ENCODE measurements at regions not wholly inside any gene's neighbourhood (a gene's known extent, or its start where the extent isn't known, plus 50 kb on each side); places are given as distances from the start of the nearest gene placed in this dataset.
"Not testable (repeated sequence)": the region's sequence is repeated elsewhere in the genome, so short reads cannot be mapped to it uniquely, and the experiment has no call there.

- Histone ChIP-seq H3K36me3 (ENCODE audit: control insufficient read depth in 5 of 5, insufficient read depth in 5 of 5, low read length in 5 of 5) (no peaks in the 10 kb centered on the region), H3K9ac (ENCODE audit: low read length in 5 of 5) (no peak overlapping the region), H3K27me3 (ENCODE audit: control insufficient read depth in 5 of 5, insufficient read depth in 4 of 5, low read length in 5 of 5) (no peaks in the 10 kb centered on the region), H3K27ac (ENCODE audit: low read depth, low read length) (no peak overlapping the region), H3K4me1 (ENCODE audit: control insufficient read depth in 5 of 5, insufficient read depth in 5 of 5, low read length in 5 of 5) (no peaks in the 10 kb centered on the region), H3K9me3 (ENCODE audit: control insufficient read depth in 5 of 5, low read length in 5 of 5) (no peaks in the 10 kb centered on the region), H3K4me3 (ENCODE audit: low read depth in 1 of 5, low read length in 5 of 5) (no peak overlapping the region)
Observed at GRCh38 chr2:146584316-146584715, 1260.5 kb upstream of the ACVR2A start.

GRCh38 chr2:146579147-146579930, 1265.5 kb upstream of the ACVR2A start:
- no peak overlapping the region for H3K27ac ChIP-seq (ENCODE audit: low read depth, low read length)
- H3K9me3 ChIP-seq (ENCODE audit: control insufficient read depth in 5 of 5, low read length in 5 of 5): no peaks in the 10 kb centered on the region
- H3K4me3 ChIP-seq (ENCODE audit: low read depth in 1 of 5, low read length in 5 of 5): no peak overlapping the region
- no peak overlapping the region for H3K9ac ChIP-seq (ENCODE audit: low read length in 5 of 5)
- no peaks in the 10 kb centered on the region for H3K4me1 ChIP-seq (ENCODE audit: control insufficient read depth in 5 of 5, insufficient read depth in 5 of 5, low read length in 5 of 5)
- H3K36me3 ChIP-seq (ENCODE audit: control insufficient read depth in 5 of 5, insufficient read depth in 5 of 5, low read length in 5 of 5): no peaks in the 10 kb centered on the region
- H3K27me3 ChIP-seq (ENCODE audit: control insufficient read depth in 5 of 5, insufficient read depth in 4 of 5, low read length in 5 of 5): no peaks in the 10 kb centered on the region

GRCh38 chr2:146576339-146577111, 1268.3 kb upstream of the ACVR2A start:
- H3K27ac ChIP-seq (ENCODE audit: low read depth, low read length): no peak overlapping the region
- no peaks in the 10 kb centered on the region for H3K27me3 ChIP-seq (ENCODE audit: control insufficient read depth in 5 of 5, insufficient read depth in 4 of 5, low read length in 5 of 5)
- H3K9ac ChIP-seq (ENCODE audit: low read length in 5 of 5): no peak overlapping the region
- H3K9me3 ChIP-seq (ENCODE audit: control insufficient read depth in 5 of 5, low read length in 5 of 5): no peaks in the 10 kb centered on the region
- H3K36me3 ChIP-seq (ENCODE audit: control insufficient read depth in 5 of 5, insufficient read depth in 5 of 5, low read length in 5 of 5): no peaks in the 10 kb centered on the region
- no peak overlapping the region for H3K4me3 ChIP-seq (ENCODE audit: low read depth in 1 of 5, low read length in 5 of 5)
- H3K4me1 ChIP-seq (ENCODE audit: control insufficient read depth in 5 of 5, insufficient read depth in 5 of 5, low read length in 5 of 5): no peaks in the 10 kb centered on the region

DNA sequence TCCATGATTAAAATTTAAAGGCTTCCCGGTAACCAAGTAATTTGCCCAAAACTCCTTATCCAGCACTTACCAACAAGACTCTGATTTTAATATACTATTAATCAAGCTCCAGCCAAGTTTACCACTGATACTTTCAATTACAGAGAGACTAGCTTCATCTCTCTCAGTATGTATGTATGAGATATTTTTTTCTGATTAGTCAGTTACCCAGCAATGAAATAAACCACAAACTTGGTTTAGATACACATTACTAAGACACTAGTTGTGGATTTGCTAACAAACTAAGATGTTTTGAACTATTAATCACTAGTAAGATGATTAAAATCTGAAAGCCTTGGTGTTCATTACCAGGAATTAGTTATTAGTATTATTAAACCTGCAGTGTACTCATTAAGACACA, 1272.2 kb upstream of the ACVR2A start:
- H3K9ac ChIP-seq (ENCODE audit: low read length in 5 of 5): no peak overlapping the region
- no peaks in the 10 kb centered on the region for H3K4me1 ChIP-seq (ENCODE audit: control insufficient read depth in 5 of 5, insufficient read depth in 5 of 5, low read length in 5 of 5)
- H3K27me3 ChIP-seq (ENCODE audit: control insufficient read depth in 5 of 5, insufficient read depth in 4 of 5, low read length in 5 of 5): no peaks in the 10 kb centered on the region
- H3K4me3 ChIP-seq (ENCODE audit: low read depth in 1 of 5, low read length in 5 of 5): no peak overlapping the region
- no peaks in the 10 kb centered on the region for H3K9me3 ChIP-seq (ENCODE audit: control insufficient read depth in 5 of 5, low read length in 5 of 5)
- H3K27ac ChIP-seq (ENCODE audit: low read depth, low read length): no peak overlapping the region
- H3K36me3 ChIP-seq (ENCODE audit: control insufficient read depth in 5 of 5, insufficient read depth in 5 of 5, low read length in 5 of 5): no peaks in the 10 kb centered on the region

DNA sequence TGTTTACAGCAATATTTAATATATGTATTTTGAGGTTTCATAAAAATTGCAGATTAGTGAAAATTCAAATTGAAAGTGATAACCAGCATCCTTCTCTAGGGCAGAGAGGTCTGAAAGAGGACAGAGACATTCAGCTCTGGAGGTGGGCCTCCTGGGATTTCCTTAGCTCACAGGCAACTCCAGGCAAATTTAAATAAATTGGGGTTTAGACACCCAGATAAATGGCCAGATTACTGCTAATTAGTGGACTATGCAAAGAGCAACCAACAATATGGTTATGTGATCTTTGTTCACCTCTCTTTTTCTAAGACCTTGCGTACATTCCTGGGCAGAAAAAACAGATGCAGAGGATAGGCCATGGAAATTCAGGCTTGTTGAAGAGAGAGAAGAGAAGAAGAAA, 1282.8 kb upstream of the ACVR2A start:
- no peak overlapping the region for H3K27ac ChIP-seq (ENCODE audit: low read depth, low read length)
- H3K9me3 ChIP-seq (ENCODE audit: control insufficient read depth in 5 of 5, low read length in 5 of 5): no peaks in the 10 kb centered on the region
- H3K4me3 ChIP-seq (ENCODE audit: low read depth in 1 of 5, low read length in 5 of 5): no peak overlapping the region
- H3K4me1 ChIP-seq (ENCODE audit: control insufficient read depth in 5 of 5, insufficient read depth in 5 of 5, low read length in 5 of 5): no peaks in the 10 kb centered on the region
- no peak overlapping the region for H3K9ac ChIP-seq (ENCODE audit: low read length in 5 of 5)
- H3K36me3 ChIP-seq (ENCODE audit: control insufficient read depth in 5 of 5, insufficient read depth in 5 of 5, low read length in 5 of 5): no peaks in the 10 kb centered on the region
- H3K27me3 ChIP-seq (ENCODE audit: control insufficient read depth in 5 of 5, insufficient read depth in 4 of 5, low read length in 5 of 5): no peaks in the 10 kb centered on the region

GRCh38 chr2:146547236-146547635, 1297.6 kb upstream of the ACVR2A start:
- H3K36me3 ChIP-seq (ENCODE audit: control insufficient read depth in 5 of 5, insufficient read depth in 5 of 5, low read length in 5 of 5): no peaks in the 10 kb centered on the region
- no peak overlapping the region for H3K9ac ChIP-seq (ENCODE audit: low read length in 5 of 5)

DNA sequence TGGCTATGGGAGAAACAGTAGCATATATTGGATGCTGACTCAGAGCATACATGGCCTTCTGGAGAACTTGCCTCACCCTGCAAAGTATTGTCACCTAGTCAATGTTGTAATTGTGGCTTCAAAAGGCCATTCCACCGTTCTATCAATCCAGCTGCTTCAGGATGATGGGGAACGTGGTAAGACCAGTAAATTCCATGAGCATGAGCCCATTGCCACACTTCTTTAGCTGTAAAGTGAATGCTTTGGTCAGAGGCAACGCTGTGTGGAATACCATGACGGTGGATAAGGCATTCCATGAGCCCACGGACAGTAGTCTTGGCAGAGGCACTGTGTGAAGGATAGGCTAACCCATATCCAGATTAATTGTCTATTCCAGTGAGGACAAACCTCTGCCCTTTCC, 1300.1 kb upstream of the ACVR2A start:
- H3K4me1 ChIP-seq (ENCODE audit: control insufficient read depth in 5 of 5, insufficient read depth in 5 of 5, low read length in 5 of 5): no peaks in the 10 kb centered on the region
- no peak overlapping the region for H3K27ac ChIP-seq (ENCODE audit: low read depth, low read length)
- H3K9me3 ChIP-seq (ENCODE audit: control insufficient read depth in 5 of 5, low read length in 5 of 5): no peaks in the 10 kb centered on the region
- no peaks in the 10 kb centered on the region for H3K36me3 ChIP-seq (ENCODE audit: control insufficient read depth in 5 of 5, insufficient read depth in 5 of 5, low read length in 5 of 5)
- no peak overlapping the region for H3K9ac ChIP-seq (ENCODE audit: low read length in 5 of 5)
- H3K27me3 ChIP-seq (ENCODE audit: control insufficient read depth in 5 of 5, insufficient read depth in 4 of 5, low read length in 5 of 5): no peaks in the 10 kb centered on the region
- no peak overlapping the region for H3K4me3 ChIP-seq (ENCODE audit: low read depth in 1 of 5, low read length in 5 of 5)

More at GRCh38 chr2:146547236-146547635, 1297.6 kb upstream of the ACVR2A start:
- Histone ChIP-seq H3K4me1 (ENCODE audit: control insufficient read depth in 5 of 5, insufficient read depth in 5 of 5, low read length in 5 of 5) (no peaks in the 10 kb centered on the region), H3K27ac (ENCODE audit: low read depth, low read length) (no peak overlapping the region), H3K27me3 (ENCODE audit: control insufficient read depth in 5 of 5, insufficient read depth in 4 of 5, low read length in 5 of 5) (no peaks in the 10 kb centered on the region), H3K4me3 (ENCODE audit: low read depth in 1 of 5, low read length in 5 of 5) (no peak overlapping the region), H3K9me3 (ENCODE audit: control insufficient read depth in 5 of 5, low read length in 5 of 5) (no peaks in the 10 kb centered on the region)

GRCh38 chr2:146541896-146542295, 1302.9 kb upstream of the ACVR2A start:
- Histone ChIP-seq H3K9ac (ENCODE audit: low read length in 5 of 5) (no peak overlapping the region), H3K4me1 (ENCODE audit: control insufficient read depth in 5 of 5, insufficient read depth in 5 of 5, low read length in 5 of 5) (no peaks in the 10 kb centered on the region), H3K36me3 (ENCODE audit: control insufficient read depth in 5 of 5, insufficient read depth in 5 of 5, low read length in 5 of 5) (no peaks in the 10 kb centered on the region), H3K4me3 (ENCODE audit: low read depth in 1 of 5, low read length in 5 of 5) (no peak overlapping the region), H3K9me3 (ENCODE audit: control insufficient read depth in 5 of 5, low read length in 5 of 5) (no peaks in the 10 kb centered on the region), H3K27me3 (ENCODE audit: control insufficient read depth in 5 of 5, insufficient read depth in 4 of 5, low read length in 5 of 5) (no peaks in the 10 kb centered on the region), H3K27ac (ENCODE audit: low read depth, low read length) (no peak overlapping the region)

- H3K4me3 ChIP-seq (ENCODE audit: low read depth in 1 of 5, low read length in 5 of 5): no peak overlapping the region
- no peaks in the 10 kb centered on the region for H3K27me3 ChIP-seq (ENCODE audit: control insufficient read depth in 5 of 5, insufficient read depth in 4 of 5, low read length in 5 of 5)
- H3K9ac ChIP-seq (ENCODE audit: low read length in 5 of 5): no peak overlapping the region
- H3K9me3 ChIP-seq (ENCODE audit: control insufficient read depth in 5 of 5, low read length in 5 of 5): no peaks in the 10 kb centered on the region
- H3K4me1 ChIP-seq (ENCODE audit: control insufficient read depth in 5 of 5, insufficient read depth in 5 of 5, low read length in 5 of 5): no peaks in the 10 kb centered on the region
- no peak overlapping the region for H3K27ac ChIP-seq (ENCODE audit: low read depth, low read length)
- no peaks in the 10 kb centered on the region for H3K36me3 ChIP-seq (ENCODE audit: control insufficient read depth in 5 of 5, insufficient read depth in 5 of 5, low read length in 5 of 5)
Observed at GRCh38 chr2:146540271-146540932, 1304.4 kb upstream of the ACVR2A start.

DNA sequence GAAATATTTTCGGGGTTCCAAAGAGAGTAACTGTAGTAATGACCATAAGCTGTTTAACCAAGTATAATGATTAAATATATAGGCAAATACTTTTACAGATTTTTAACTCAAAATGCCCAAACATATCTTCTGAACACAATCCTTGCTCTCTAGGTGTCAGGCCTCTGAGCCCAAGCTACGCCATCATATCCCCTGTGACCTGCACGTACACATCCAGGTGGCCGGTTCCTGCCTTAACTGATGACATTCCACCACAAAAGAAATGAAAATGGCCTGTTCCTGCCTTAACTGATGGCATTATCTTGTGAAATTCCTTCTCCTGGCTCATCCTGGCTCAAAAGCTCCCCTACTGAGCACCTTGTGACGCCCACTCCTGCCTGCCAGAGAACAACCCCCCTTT, 1305.1 kb upstream of the ACVR2A start:
- H3K4me1 ChIP-seq (ENCODE audit: control insufficient read depth in 5 of 5, insufficient read depth in 5 of 5, low read length in 5 of 5); H3K4me3 ChIP-seq (ENCODE audit: low read depth in 1 of 5, low read length in 5 of 5); H3K27me3 ChIP-seq (ENCODE audit: control insufficient read depth in 5 of 5, insufficient read depth in 4 of 5, low read length in 5 of 5); H3K27ac ChIP-seq (ENCODE audit: low read depth, low read length); H3K9me3 ChIP-seq (ENCODE audit: control insufficient read depth in 5 of 5, low read length in 5 of 5); H3K9ac ChIP-seq (ENCODE audit: low read length in 5 of 5); H3K36me3 ChIP-seq (ENCODE audit: control insufficient read depth in 5 of 5, insufficient read depth in 5 of 5, low read length in 5 of 5): not testable (repeated sequence)
